ENCODE measurements at regions not wholly inside any gene's neighbourhood (a gene's known extent, or its start where the extent isn't known, plus 50 kb on each side); places are given as distances from the start of the nearest gene placed in this dataset.
"Not testable (repeated sequence)": the region's sequence is repeated elsewhere in the genome, so short reads cannot be mapped to it uniquely, and the experiment has no call there.

- Mint-ChIP-seq H3K9me3 (no peaks in the 10 kb centered on the region), H3K4me1 (ENCODE audit: low read depth) (no peaks in the 10 kb centered on the region), H3K27me3 (ENCODE audit: low read depth) (peaks cover 3% of the 10 kb centered on the region), H3K36me3 (ENCODE audit: insufficient read depth) (no peaks in the 10 kb centered on the region), H3K4me3 (no peak overlapping the region)
- no peak for ATAC-seq
- no peak for DNase-seq
Measured at GRCh38 chr3:15978801-15979200, 181.0 kb upstream of the ANKRD28 start.

- Mint-ChIP-seq H3K4me3 (no peak overlapping the region), H3K36me3 (ENCODE audit: insufficient read depth) (no peaks in the 10 kb centered on the region), H3K4me1 (ENCODE audit: low read depth) (no peaks in the 10 kb centered on the region), H3K9me3 (no peaks in the 10 kb centered on the region), H3K27me3 (ENCODE audit: low read depth) (peaks cover 3% of the 10 kb centered on the region)
- ATAC-seq: no peak
- no peak for DNase-seq
Measured at GRCh38 chr3:15979495-15979894, 181.7 kb upstream of the ANKRD28 start.

DNA sequence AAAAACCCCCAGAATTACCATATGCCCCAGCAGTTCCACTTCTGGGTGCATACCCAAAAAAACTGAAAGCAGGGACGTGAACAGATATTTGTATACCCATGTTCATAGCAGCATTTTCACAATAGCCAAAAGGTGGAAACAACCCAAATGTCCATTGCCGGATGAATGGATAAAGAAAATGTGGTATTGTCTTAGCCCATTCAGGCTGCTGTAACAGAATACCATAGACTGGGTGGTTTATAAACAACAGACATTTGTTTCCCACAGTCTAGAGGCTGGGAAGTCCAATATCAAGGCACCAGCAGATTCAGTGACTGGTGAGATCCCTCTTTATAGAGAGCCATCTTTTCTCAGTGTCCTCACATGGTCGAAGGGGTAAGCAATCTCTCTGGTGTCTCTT lies 182.1 kb upstream of the ANKRD28 start:
- Mint-ChIP-seq H3K4me1 (ENCODE audit: low read depth) (no peaks in the 10 kb centered on the region), H3K4me3 (no peak overlapping the region), H3K9me3 (no peaks in the 10 kb centered on the region), H3K36me3 (ENCODE audit: insufficient read depth) (no peaks in the 10 kb centered on the region), H3K27me3 (ENCODE audit: low read depth) (no peaks in the 10 kb centered on the region)
- DNase-seq (no peak), ATAC-seq (no peak)

GRCh38 chr3:15982243-15982642 lies 184.5 kb upstream of the ANKRD28 start:
- H3K36me3 Mint-ChIP-seq (ENCODE audit: insufficient read depth): no peaks in the 10 kb centered on the region
- H3K27me3 Mint-ChIP-seq (ENCODE audit: low read depth): no peaks in the 10 kb centered on the region
- DNase-seq (no peak), ATAC-seq (no peak)
- H3K9me3 Mint-ChIP-seq: peaks cover 9% of the 10 kb centered on the region
- no peak overlapping the region for H3K4me3 Mint-ChIP-seq
- no peaks in the 10 kb centered on the region for H3K4me1 Mint-ChIP-seq (ENCODE audit: low read depth)

- no peak for ATAC-seq
- Mint-ChIP-seq H3K4me1 (ENCODE audit: low read depth) (no peaks in the 10 kb centered on the region), H3K36me3 (ENCODE audit: insufficient read depth) (peaks cover 3% of the 10 kb centered on the region), H3K27me3 (ENCODE audit: low read depth) (peaks cover 4% of the 10 kb centered on the region), H3K9me3 (peaks cover 14% of the 10 kb centered on the region), H3K4me3 (no peak overlapping the region)
- no peak for DNase-seq
Measured at GRCh38 chr3:15982667-15983196, 185.0 kb upstream of the ANKRD28 start.

GRCh38 chr3:15983232-15983631 lies 185.5 kb upstream of the ANKRD28 start:
- H3K4me3 Mint-ChIP-seq: no peak overlapping the region
- H3K27me3 Mint-ChIP-seq (ENCODE audit: low read depth): peaks cover 4% of the 10 kb centered on the region
- peaks cover 3% of the 10 kb centered on the region for H3K36me3 Mint-ChIP-seq (ENCODE audit: insufficient read depth)
- no peak for DNase-seq
- no peak for ATAC-seq
- H3K4me1 Mint-ChIP-seq (ENCODE audit: low read depth): no peaks in the 10 kb centered on the region
- peaks cover 15% of the 10 kb centered on the region for H3K9me3 Mint-ChIP-seq

DNA sequence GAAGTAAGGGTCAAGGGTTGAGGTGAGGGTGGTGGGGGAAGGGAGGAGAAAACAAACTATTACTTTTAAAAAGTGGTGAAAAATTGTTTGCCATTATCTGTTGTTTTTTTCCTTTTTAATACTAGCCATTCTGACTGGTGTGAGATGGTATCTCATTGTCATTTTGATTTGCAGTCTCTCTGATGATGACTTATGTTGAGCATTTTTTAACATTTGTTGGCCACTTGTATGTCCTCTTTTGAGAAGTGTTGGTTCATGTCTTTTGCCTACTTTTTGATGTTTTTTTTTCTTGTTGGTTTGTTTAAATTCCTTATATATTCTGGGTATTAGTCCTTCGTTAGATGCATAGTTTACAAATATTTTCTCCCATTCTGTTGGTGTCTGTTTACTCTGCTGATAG lies 185.9 kb upstream of the ANKRD28 start:
- Mint-ChIP-seq H3K9me3 (peaks cover 19% of the 10 kb centered on the region), H3K4me3 (no peak overlapping the region), H3K27me3 (ENCODE audit: low read depth) (peaks cover 6% of the 10 kb centered on the region), H3K4me1 (ENCODE audit: low read depth) (no peaks in the 10 kb centered on the region), H3K36me3 (ENCODE audit: insufficient read depth) (peaks cover 3% of the 10 kb centered on the region)
- DNase-seq (no peak), ATAC-seq (no peak)

GRCh38 chr3:15989419-15989818 lies 185.1 kb upstream of the GALNT15 start:
- H3K36me3 Mint-ChIP-seq (ENCODE audit: insufficient read depth): peaks cover 3% of the 10 kb centered on the region
- DNase-seq (no peak), ATAC-seq (no peak)
- peaks cover 11% of the 10 kb centered on the region for H3K27me3 Mint-ChIP-seq (ENCODE audit: low read depth)
- no peaks in the 10 kb centered on the region for H3K4me1 Mint-ChIP-seq (ENCODE audit: low read depth)
- no peak overlapping the region for H3K4me3 Mint-ChIP-seq
- peaks cover 32% of the 10 kb centered on the region for H3K9me3 Mint-ChIP-seq

- H3K4me1 Mint-ChIP-seq (ENCODE audit: low read depth); DNase-seq; H3K4me3 Mint-ChIP-seq; H3K36me3 Mint-ChIP-seq (ENCODE audit: insufficient read depth); ATAC-seq: not testable (repeated sequence)
- Mint-ChIP-seq H3K27me3 (ENCODE audit: low read depth) (peaks cover 12% of the 10 kb centered on the region), H3K9me3 (peaks cover 20% of the 10 kb centered on the region)
Measured at GRCh38 chr3:15993660-15994059, 180.8 kb upstream of the GALNT15 start.

DNA sequence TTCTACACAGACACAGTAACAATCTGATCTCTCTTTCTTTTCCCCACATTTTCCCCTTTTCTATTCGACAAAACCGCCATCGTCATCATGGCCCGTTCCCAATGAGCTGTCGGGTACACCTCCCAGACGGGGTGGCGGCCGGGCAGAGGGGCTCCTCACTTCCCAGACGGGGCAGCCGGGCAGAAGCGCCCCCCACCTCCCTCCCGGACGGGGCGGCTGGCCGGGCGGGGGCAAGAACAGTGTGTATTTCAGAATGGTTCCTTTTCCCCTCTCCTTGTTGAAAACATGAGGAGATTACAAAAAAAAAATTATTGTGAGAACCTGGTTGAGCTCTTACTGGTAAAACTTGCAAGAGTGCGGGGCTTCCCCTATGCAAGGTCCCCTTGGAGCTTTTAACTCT lies 178.0 kb upstream of the GALNT15 start:
- Mint-ChIP-seq H3K9me3 (peaks cover 16% of the 10 kb centered on the region), H3K27me3 (ENCODE audit: low read depth) (peaks cover 14% of the 10 kb centered on the region)
- H3K4me3 Mint-ChIP-seq; DNase-seq; H3K36me3 Mint-ChIP-seq (ENCODE audit: insufficient read depth); ATAC-seq; H3K4me1 Mint-ChIP-seq (ENCODE audit: low read depth): not testable (repeated sequence)

- Mint-ChIP-seq H3K4me3 (no peak overlapping the region), H3K9me3 (peaks cover 16% of the 10 kb centered on the region), H3K36me3 (ENCODE audit: insufficient read depth) (peaks cover 1% of the 10 kb centered on the region), H3K4me1 (ENCODE audit: low read depth) (no peaks in the 10 kb centered on the region), H3K27me3 (ENCODE audit: low read depth) (peaks cover 14% of the 10 kb centered on the region)
- DNase-seq (no peak), ATAC-seq (no peak)
Measured at GRCh38 chr3:15997274-15997943, 177.1 kb upstream of the GALNT15 start.

DNA sequence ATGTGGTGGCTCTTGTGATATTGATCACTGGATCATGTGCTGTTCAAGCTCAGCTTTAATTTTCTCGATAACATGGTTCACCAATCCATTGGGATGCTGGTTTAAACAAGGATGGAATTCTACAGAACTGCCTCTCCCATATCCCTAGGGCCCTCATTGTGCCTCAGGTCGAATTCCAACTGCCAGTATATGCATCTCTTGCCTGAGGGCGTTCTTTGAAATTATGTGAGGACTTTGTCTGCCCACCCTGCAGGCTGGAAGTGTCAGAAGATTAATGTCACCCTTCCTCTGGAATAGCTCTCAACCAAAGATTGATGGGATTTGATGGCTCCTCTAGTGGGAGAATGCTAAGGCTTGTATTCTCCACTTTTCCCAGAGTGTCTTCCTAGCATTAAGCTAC lies 175.6 kb upstream of the GALNT15 start:
- H3K27me3 Mint-ChIP-seq (ENCODE audit: low read depth): peaks cover 14% of the 10 kb centered on the region
- no peak for DNase-seq
- peaks cover 1% of the 10 kb centered on the region for H3K36me3 Mint-ChIP-seq (ENCODE audit: insufficient read depth)
- H3K4me1 Mint-ChIP-seq (ENCODE audit: low read depth): no peaks in the 10 kb centered on the region
- no peak overlapping the region for H3K4me3 Mint-ChIP-seq
- peaks cover 7% of the 10 kb centered on the region for H3K9me3 Mint-ChIP-seq
- ATAC-seq: no peak

DNA sequence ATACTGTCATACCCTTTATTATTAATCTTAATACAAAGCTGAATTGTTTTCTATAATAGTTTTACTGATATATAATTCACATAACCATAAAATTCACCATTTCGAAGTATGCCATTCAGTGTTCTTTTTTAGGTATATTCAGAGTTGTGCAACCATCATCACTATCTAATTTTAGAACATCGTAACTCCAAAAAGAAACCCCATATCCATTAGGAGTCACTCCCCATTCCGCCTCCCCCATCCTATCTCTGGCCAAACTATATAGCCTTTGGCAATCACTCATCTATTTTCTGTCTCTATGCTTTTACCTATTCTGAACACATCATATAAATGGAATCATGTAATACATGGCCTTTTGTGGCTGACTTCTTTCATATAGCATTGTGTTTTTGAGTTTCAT lies 169.7 kb upstream of the GALNT15 start:
- ATAC-seq (no peak), DNase-seq (no peak)
- no peaks in the 10 kb centered on the region for H3K9me3 Mint-ChIP-seq
- H3K4me3 Mint-ChIP-seq: no peak overlapping the region
- no peaks in the 10 kb centered on the region for H3K4me1 Mint-ChIP-seq (ENCODE audit: low read depth)
- no peaks in the 10 kb centered on the region for H3K36me3 Mint-ChIP-seq (ENCODE audit: insufficient read depth)
- peaks cover 15% of the 10 kb centered on the region for H3K27me3 Mint-ChIP-seq (ENCODE audit: low read depth)

DNA sequence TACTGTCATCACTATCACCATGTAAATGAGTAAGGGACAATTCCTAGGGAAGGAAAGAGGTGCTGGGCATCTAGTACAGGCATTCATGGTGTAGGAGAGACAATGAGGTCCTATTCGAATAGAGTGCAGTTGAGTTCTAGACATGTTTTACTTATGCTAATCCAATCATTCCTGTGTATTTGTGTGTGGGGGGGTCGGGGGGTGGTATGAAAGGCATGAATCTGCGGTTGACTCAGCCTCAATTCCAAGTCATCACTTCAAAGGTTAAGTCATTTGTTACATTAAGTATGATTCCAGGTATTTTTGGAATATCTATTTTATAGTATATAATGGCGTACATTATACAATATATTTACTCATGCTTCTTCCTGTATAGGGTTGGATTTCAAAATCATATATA lies 163.1 kb upstream of the GALNT15 start:
- ATAC-seq (no peak), DNase-seq (no peak)
- no peaks in the 10 kb centered on the region for H3K9me3 Mint-ChIP-seq
- H3K4me3 Mint-ChIP-seq: no peak overlapping the region
- H3K36me3 Mint-ChIP-seq (ENCODE audit: insufficient read depth): no peaks in the 10 kb centered on the region
- H3K27me3 Mint-ChIP-seq (ENCODE audit: low read depth): peaks cover 12% of the 10 kb centered on the region
- no peaks in the 10 kb centered on the region for H3K4me1 Mint-ChIP-seq (ENCODE audit: low read depth)

- H3K9me3 Mint-ChIP-seq: no peaks in the 10 kb centered on the region
- H3K4me3 Mint-ChIP-seq: no peak overlapping the region
- H3K36me3 Mint-ChIP-seq (ENCODE audit: insufficient read depth): no peaks in the 10 kb centered on the region
- peaks cover 6% of the 10 kb centered on the region for H3K27me3 Mint-ChIP-seq (ENCODE audit: low read depth)
- ATAC-seq (no peak), DNase-seq (no peak)
- no peaks in the 10 kb centered on the region for H3K4me1 Mint-ChIP-seq (ENCODE audit: low read depth)
Measured at GRCh38 chr3:16012086-16012485, 162.4 kb upstream of the GALNT15 start.

Measured in activated T-cell treated with anti-CD3 and anti-CD28 coated beads, Interleukin-2, amount 50 U/mL, for 4 hours (primary cell).